Bronchial epithelial cell (primary cell): ENCODE measurements at regions not wholly inside any gene's neighbourhood (a gene's known extent, or its start where the extent isn't known, plus 50 kb on each side); places are given as distances from the start of the nearest gene placed in this dataset.
A peak's percentile ranks its signal among the peaks of the same experiment; 100 is the strongest.

Experiments used
- DNase-seq: peaks from one replicate; pipeline ENCODE4 v3.0.0-alpha.2; 2010; ENCODE audit warnings: low read depth
- FAIRE-seq: peaks from 2 replicates; lab custom pipeline; 2011; peaks lifted over from hg19 to GRCh38; lab: Jason Lieb, UNC
- H3K27me3 ChIP-seq: 2 replicates; pipeline ENCODE4 v1.5.1; 2011; ENCODE audit warnings: low read length; ENCODE audit not compliant: control insufficient read depth, insufficient read depth
- H3K36me3 ChIP-seq: 2 replicates; pipeline ENCODE4 v1.5.1; 2011; ENCODE audit warnings: low read length; ENCODE audit not compliant: control insufficient read depth, insufficient read depth
- H3K4me3 ChIP-seq: 2 replicates; pipeline ENCODE4 v1.5.1; 2011; ENCODE audit warnings: mild to moderate bottlenecking, low read depth, low read length, control low read depth
- TF ChIP-seq, protein P1 (sequence below): IDR thresholded peaks from 2 replicates; pipeline ENCODE4 v1.5.1; 2011; ENCODE audit warnings: mild to moderate bottlenecking, moderate library complexity, low read length, control low read depth, inconsistent platforms; ENCODE audit not compliant: insufficient read depth, severe bottlenecking

DNA sequence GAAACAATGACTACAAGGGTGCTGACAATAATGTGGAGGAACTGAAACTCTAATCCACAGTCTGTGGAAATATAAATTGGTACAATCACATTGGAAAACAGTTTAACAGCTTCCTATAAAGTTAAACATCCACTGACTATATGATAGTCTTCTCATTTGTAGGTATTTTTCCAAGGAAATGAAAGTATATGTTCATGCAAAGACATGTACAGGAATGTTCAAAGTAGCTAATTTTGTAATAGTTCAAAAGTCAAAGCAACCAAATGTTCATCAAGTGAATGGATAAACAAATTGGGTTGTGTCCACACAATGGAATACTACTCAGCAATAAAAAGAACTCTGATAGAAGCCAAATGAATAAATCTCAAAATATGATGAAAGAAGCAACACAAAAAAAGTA, 626.0 kb upstream of the IGFBP3 start:
- DNase-seq = peak; percentile 72
- no peak for FAIRE-seq
- H3K36me3 ChIP-seq = no peaks in the 10 kb centered on the region
- no peaks in the 10 kb centered on the region for H3K27me3 ChIP-seq
- TF ChIP-seq, protein P1, sequence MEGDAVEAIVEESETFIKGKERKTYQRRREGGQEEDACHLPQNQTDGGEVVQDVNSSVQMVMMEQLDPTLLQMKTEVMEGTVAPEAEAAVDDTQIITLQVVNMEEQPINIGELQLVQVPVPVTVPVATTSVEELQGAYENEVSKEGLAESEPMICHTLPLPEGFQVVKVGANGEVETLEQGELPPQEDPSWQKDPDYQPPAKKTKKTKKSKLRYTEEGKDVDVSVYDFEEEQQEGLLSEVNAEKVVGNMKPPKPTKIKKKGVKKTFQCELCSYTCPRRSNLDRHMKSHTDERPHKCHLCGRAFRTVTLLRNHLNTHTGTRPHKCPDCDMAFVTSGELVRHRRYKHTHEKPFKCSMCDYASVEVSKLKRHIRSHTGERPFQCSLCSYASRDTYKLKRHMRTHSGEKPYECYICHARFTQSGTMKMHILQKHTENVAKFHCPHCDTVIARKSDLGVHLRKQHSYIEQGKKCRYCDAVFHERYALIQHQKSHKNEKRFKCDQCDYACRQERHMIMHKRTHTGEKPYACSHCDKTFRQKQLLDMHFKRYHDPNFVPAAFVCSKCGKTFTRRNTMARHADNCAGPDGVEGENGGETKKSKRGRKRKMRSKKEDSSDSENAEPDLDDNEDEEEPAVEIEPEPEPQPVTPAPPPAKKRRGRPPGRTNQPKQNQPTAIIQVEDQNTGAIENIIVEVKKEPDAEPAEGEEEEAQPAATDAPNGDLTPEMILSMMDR = no peak
- H3K4me3 ChIP-seq = no peak overlapping the region

DNA sequence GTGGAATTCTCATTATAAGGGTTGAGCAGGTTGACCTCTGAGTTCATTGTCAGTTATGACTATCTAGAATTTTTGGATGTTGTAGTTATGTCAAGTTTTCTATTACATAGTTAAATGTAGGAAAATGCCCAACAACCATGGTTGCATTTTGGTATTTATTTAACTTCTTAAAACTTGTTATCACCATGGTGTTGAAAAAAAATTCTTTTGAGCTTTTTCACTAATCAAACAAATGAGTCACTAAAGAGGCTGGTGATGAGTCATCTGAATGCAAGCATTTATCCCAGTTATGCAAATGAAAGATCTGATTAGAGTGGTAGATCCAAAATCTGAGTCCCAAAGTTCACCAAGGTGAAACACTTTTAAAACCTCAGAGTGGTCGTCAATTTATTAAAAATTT, 624.7 kb upstream of the IGFBP3 start:
- TF ChIP-seq, protein P1 = no peak
- Histone ChIP-seq H3K4me3 (no peak overlapping the region), H3K36me3 (no peaks in the 10 kb centered on the region), H3K27me3 (no peaks in the 10 kb centered on the region)
- DNase-seq (peak; percentile 95), FAIRE-seq (no peak)

DNA sequence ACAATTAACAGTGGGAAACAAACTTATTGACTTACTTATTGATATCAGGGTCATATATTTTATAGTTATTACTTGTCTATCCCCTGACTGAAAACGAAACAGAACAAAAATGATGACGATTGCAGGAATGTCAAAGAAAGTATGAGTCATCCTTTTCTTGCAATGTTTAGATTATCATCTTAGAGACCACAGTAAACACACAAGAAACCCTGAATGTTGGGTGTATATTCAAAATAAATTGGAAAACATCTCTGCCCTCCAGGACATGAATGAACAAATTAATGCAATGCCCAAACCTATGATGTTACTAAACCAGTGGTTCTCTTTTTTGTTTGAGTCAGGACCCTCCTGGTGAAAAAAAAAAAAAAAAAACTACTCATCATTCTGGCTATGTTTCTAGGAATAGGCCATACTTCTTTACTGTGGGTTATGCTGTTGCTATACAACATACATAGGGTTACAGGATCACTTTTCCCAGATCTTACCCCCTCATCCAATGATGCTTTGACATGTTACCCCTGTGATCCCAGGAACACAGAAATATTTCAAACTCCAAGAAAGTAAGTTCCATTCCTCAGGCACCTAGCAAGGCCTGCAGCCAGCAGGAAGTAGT, 623.4 kb upstream of the IGFBP3 start:
- DNase-seq (peak; percentile 91), FAIRE-seq (no peak)
- no peaks in the 10 kb centered on the region for H3K36me3 ChIP-seq
- H3K4me3 ChIP-seq = no peak overlapping the region
- H3K27me3 ChIP-seq = no peaks in the 10 kb centered on the region
- TF ChIP-seq, protein P1 = no peak

DNA sequence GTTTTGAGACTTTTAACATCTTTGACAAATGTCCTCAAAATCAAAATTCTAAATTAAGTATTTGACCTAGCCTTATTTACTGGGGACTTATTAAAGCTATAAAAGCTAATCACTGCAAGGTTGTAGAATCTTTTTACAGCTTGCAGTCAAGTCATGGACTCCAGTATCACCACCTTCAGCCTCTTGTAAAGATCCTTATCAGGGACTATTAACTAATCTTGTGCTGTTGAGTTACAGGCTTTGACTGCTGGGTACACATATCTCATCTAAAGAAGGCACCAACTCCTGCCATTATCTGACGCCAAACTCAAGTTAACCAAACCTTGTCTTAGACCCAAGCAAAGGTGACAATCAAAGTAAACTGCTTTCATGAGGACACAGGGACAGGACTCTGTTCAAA, 621.0 kb upstream of the IGFBP3 start:
- DNase-seq (no peak), FAIRE-seq (no peak)
- H3K4me3 ChIP-seq = no peak overlapping the region
- TF ChIP-seq, protein P1 = no peak
- H3K27me3 ChIP-seq = no peaks in the 10 kb centered on the region
- H3K36me3 ChIP-seq = no peaks in the 10 kb centered on the region

DNA sequence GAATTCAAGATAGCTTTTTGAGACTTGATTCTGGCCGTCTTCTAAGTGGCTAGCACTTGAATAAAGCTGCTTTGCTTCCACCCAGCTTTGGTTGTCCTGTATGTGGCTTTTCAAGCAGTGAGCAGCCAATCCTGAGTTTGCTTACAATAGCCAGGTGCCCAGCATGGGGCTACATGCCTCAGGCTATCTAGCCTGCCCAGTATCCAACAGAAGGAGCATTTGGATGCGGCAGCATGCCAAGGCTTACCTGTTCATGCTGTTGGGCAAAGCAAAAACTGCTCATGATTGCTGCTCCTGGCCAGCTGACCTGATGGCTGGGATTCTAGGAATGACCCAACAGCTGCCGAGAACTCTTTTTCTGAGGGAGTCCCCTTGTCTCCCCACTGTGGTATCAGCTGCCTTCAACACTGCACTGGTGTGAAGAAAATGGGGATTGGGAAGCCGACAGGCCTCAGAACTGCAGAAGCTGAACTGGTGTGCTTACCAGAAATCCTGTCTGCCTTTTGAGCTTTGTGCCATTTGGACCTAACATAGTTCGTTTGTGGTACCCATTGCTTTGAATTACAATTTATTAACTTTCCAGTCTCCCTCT, 618.9 kb upstream of the IGFBP3 start:
- H3K27me3 ChIP-seq = no peaks in the 10 kb centered on the region
- TF ChIP-seq, protein P1 = no peak

More for the DNA sequence above, 618.9 kb upstream of the IGFBP3 start:
- Histone ChIP-seq H3K36me3 (no peaks in the 10 kb centered on the region), H3K4me3 (no peak overlapping the region)
- DNase-seq (no peak), FAIRE-seq (no peak)
